HG03103 (cell line): ENCODE measurements at regions not wholly inside any gene's neighbourhood (a gene's known extent, or its start where the extent isn't known, plus 50 kb on each side); places are given as distances from the start of the nearest gene placed in this dataset.
"Not testable (repeated sequence)": the region's sequence is repeated elsewhere in the genome, so short reads cannot be mapped to it uniquely, and the experiment has no call there.

ENCODE experiments used
- ATAC-seq: cut with Tn5 transposase; IDR thresholded peaks from one replicate; pipeline ENCODE4 v1.9.1; 2021; ENCODE audit warnings: low read depth; ENCODE audit not compliant: unreplicated experiment

DNA sequence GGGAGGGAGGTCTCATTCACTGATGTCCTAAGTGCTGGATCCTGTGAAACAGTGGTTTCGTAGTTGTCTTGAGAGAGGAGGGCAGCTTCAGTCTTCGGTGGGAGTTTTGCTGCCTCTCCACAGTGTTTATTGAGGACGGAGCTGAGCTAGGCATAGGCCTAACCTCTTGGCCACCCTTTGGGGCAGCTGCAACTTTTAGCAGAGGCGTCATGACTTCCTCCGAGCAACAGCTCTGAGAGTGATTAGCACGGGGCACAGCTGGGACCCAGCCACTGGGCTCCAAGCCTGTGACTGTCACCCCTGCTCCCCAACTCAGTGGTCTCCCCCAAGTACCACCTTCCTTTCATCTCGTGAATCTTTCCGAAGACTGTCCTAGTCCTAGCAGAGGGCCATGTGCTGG lies 139.9 kb upstream of the NCOR2 start:
- no peak for ATAC-seq

DNA sequence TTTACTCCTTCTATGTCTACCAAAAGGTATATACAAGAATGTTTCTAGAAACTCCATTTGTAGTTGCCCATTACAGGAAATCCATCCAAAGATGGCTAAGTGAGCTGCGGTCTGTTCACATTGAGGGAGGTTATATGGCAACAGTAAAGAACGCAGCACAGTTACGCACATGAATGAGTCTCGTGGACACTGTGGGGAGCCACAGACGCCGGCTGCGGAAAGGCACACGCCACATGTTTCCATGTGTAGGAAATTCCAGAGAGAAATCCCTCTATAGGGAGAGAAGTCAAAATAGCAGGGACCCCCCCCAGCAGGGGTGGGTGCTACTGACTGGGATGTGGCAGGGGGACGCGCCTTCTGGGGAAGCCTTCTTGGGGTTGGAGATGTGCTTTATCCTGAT lies 139.0 kb upstream of the NCOR2 start:
- ATAC-seq = no peak

DNA sequence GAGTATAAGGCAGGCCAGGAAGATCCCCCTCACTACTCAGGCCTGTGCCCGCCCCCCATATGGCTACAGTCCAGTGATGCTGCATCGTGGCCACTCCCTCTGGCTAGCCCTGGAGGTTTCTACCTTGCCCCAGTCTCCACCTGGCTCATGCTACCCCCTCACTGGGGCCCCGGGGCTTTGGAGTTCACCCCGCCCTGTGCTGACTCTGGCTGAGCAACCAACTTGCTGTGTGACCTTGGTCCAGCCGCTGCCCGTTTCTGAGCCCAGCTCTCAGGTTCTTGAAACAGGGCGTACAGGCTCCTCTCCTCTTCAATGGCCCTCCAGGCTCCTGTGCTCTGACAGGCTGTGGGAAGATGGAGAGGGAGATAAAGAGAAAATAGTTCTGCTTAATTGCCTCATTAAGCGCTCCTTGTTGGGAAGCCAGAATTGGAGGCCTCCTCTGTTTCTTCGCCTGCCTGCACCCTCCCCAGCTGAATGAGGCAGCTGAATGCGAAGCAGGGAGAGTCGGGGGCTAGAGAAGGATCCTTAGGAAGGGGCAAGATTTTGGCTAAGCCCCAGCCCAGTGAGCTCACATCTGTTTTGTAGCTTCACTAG lies 138.2 kb upstream of the NCOR2 start:
- no peak for ATAC-seq

GRCh38 chr12:124704619-124705018 lies 137.2 kb upstream of the NCOR2 start:
- no peak for ATAC-seq

DNA sequence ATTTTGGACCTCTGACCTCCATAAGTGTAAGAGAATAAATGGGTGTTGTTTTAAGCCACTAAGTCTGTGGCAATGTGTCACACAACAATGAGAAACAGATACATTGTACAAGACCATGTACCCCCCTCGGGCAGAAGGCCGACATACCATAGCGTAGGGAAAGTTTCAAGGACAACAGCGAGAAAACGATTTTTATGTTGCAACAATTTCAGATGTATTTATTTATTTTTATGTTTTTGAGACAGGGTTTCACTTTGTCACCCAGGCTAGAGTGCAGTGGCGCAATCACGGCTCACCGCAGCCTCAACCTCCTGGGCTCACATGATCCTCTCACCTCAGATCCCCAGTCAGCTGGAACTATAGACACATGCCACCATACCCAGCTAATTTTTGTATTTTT lies 136.4 kb upstream of the NCOR2 start:
- no peak for ATAC-seq

- no peak for ATAC-seq
Measured at GRCh38 chr12:124702736-124703135, 135.3 kb upstream of the NCOR2 start.

- ATAC-seq = no peak
Measured at GRCh38 chr12:124700810-124701592, 133.6 kb upstream of the NCOR2 start.

DNA sequence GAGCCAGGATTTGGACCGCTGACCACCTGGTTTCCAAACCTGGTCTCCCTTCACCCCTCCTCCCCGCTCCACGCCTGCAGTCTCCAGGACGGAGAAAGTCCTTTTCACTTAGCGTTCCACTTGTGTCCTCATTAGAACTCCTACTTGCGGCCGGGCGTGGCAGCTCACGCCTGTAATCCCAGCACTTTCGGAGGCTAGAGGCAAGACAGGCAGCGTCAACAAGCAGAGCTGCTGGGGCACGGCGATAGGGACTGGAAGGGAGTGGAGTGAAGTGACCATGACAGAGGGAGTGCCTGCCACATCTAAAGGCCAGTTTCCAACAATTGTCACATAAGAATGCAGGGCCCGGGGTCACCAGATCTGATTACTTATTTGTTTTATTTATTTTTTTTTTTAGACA lies 132.5 kb upstream of the NCOR2 start:
- ATAC-seq = no peak

- no peak for ATAC-seq
Measured at GRCh38 chr12:124698998-124699305, 131.5 kb upstream of the NCOR2 start.

DNA sequence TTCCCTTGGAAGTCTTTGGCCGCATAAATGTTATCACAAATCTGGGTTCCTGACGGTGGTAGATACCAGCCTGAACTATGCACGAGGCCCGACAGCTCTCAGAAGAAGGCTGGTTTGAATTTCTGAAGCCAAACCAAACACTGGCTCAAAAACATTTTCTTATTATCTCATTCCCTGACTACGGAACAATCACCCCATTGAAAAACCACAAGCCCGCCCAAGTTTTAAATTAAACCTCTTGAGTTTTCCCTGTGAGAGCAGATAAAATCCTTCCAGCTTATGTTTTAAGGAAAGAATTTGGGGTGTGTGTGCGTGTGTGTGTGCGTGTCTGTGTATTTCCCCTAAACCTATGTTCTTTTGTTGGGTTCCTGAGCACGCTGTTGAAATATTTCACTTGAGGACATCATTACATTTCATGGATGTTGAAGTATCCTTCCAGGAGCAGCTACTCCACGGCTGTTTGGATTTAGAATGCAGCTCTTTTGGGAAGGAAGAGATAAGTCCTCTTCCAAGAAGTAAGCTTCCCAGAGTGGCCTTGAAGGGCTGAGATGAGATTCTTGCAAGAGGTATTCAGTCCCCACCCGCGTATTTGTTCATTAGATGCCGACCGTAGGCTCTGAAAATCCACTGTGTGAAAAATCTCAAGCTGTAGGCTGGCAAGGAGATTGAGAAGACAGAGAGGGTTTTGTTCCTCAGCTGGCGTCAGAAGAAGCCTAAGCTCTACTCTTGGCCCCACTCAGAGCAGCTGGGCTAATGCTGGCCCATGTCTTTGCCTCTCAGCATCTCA lies 131.0 kb upstream of the NCOR2 start:
- ATAC-seq = no peak

- not testable (repeated sequence) for ATAC-seq
Measured at GRCh38 chr12:124697722-124698121, 130.3 kb upstream of the NCOR2 start.

- ATAC-seq = no peak
Measured at GRCh38 chr12:124696693-124697476, 129.5 kb upstream of the NCOR2 start.

GRCh38 chr12:124695861-124696260 lies 128.4 kb upstream of the NCOR2 start:
- ATAC-seq = no peak

- ATAC-seq = no peak
Measured at GRCh38 chr12:124694846-124695497, 127.6 kb upstream of the NCOR2 start.

DNA sequence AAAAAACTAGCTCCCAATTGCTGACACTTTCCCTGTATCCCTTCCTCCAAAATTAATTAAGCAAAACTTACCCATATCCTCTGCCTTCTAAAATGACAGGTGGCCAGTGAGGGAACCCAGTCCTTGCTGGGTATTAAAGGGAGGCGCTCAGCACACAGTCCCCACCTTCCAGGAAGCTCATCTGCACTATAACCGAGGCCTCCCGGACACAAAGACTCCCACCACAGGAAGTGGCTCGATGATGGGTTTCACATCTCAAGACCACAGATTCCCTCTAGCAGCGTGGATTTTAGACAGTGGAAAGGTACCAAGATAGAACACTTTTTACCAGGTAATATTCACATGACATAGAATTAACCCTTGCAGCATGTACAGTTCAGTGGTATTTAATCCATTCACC lies 126.8 kb upstream of the NCOR2 start:
- no peak for ATAC-seq

DNA sequence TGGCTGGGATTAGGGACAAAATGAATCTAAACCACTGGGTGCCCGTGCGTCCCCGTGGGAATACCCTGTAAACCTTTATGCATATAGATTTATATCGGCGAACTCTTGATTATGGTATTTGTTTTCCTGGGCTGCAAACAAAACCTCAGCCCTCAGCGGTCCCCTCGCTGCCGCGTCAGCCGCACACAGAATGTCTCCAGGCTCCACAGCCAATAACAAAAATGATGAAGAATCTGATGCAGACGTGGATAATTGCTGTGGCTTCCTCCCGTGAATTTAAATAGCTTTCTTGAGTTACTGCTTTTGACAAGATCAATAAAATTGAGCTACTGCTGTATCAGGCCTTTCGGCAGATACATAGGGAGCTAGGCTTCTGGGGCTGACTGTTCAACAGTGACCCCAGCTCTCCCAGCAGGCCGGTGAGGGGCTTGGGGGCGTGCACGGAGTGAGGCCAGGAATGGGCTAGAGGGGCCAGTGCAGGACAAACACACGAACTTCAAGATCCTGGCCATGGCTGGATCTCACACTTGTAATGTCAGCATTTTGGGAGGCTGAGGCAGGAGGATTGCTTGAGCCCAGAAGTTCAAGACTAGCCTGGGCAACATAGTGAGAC lies 125.8 kb upstream of the NCOR2 start:
- no peak for ATAC-seq

DNA sequence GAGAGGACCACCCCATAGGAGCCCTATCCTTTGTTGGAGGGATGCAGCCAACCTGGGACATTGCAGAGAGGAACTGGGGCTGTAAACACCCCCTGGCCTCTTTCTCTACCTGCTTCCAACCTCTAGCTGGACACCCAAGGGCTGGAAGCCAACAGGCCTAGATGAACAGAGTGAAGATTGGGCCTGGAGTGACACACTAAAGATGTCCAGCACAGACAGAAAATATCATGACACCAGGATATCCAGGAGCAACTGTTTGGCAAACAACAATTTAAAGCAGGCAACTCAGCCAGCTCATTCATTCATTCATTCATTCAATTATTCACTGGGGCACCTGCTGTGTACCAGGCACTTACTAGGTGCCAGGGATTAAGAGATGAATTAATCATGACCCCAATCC lies 125.0 kb upstream of the NCOR2 start:
- ATAC-seq = no peak

DNA sequence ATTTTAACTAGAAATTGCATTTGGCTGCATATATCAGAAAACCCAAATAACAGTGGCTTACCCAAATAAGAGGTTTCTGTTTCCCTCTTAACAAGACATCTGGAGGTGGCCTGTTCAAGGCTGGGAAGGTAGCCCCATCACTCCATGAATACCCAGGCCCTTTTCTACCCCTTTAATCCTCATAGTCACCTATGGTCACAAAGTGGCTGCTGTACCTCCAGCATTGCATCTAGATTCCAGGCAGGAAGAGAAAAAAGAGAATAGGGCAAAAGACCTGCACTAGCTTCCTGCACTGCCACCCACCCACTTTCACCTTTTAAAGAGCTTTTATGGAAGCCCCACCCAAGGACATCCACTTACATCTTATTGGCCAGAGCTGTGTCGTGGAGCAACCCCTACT lies 124.0 kb upstream of the NCOR2 start:
- ATAC-seq = no peak

- ATAC-seq = no peak
Measured at GRCh38 chr12:124689631-124690030, 122.2 kb upstream of the NCOR2 start.

- ATAC-seq = no peak
Measured at GRCh38 chr12:124688356-124688992, 121.1 kb upstream of the NCOR2 start.
